ENCODE measurements at regions not wholly inside any gene's neighbourhood (a gene's known extent, or its start where the extent isn't known, plus 50 kb on each side); places are given as distances from the start of the nearest gene placed in this dataset.

- no peak for ATAC-seq
- no peak for DNase-seq (ENCODE audit: low spot score)
These were observed 69.8 kb downstream of the CD83 start for GRCh38 chr6:14187406-14187805.

GRCh38 chr6:14189074-14189473 lies 71.5 kb downstream of the CD83 start:
- ATAC-seq (no peak), DNase-seq (ENCODE audit: low spot score) (no peak)

GRCh38 chr6:14190191-14190928 lies 72.8 kb downstream of the CD83 start:
- no peak for DNase-seq (ENCODE audit: low spot score)
- no peak for ATAC-seq

- ATAC-seq (no peak), DNase-seq (ENCODE audit: low spot score) (no peak)
These were observed 73.3 kb downstream of the CD83 start for GRCh38 chr6:14190929-14191224.

GRCh38 chr6:14191761-14192160 lies 74.2 kb downstream of the CD83 start:
- no peak for DNase-seq (ENCODE audit: low spot score)
- ATAC-seq: no peak

GRCh38 chr6:14192216-14192788 lies 74.7 kb downstream of the CD83 start:
- ATAC-seq (no peak), DNase-seq (ENCODE audit: low spot score) (no peak)

GRCh38 chr6:14193524-14193923 lies 76.0 kb downstream of the CD83 start:
- DNase-seq (ENCODE audit: low spot score) (no peak), ATAC-seq (no peak)

- DNase-seq (ENCODE audit: low spot score) (no peak), ATAC-seq (no peak)
These were observed 76.9 kb downstream of the CD83 start for GRCh38 chr6:14194483-14194882.

- DNase-seq (ENCODE audit: low spot score) (no peak), ATAC-seq (no peak)
These were observed 77.4 kb downstream of the CD83 start for GRCh38 chr6:14194976-14195375.

- no peak for DNase-seq (ENCODE audit: low spot score)
- ATAC-seq: no peak
These were observed 78.5 kb downstream of the CD83 start for GRCh38 chr6:14196026-14196425.

- no peak for ATAC-seq
- DNase-seq (ENCODE audit: low spot score): no peak
These were observed 79.5 kb downstream of the CD83 start for GRCh38 chr6:14197118-14197517.

- DNase-seq (ENCODE audit: low spot score) (no peak), ATAC-seq (no peak)
These were observed 82.5 kb downstream of the CD83 start for GRCh38 chr6:14200047-14200446.

GRCh38 chr6:14202947-14203346 lies 85.4 kb downstream of the CD83 start:
- no peak for ATAC-seq
- no peak for DNase-seq (ENCODE audit: low spot score)

GRCh38 chr6:14206391-14206790 lies 88.8 kb downstream of the CD83 start:
- no peak for ATAC-seq

GRCh38 chr6:14207448-14207847 lies 89.9 kb downstream of the CD83 start:
- ATAC-seq (no peak), DNase-seq (ENCODE audit: low spot score) (no peak)

More at GRCh38 chr6:14206391-14206790, 88.8 kb downstream of the CD83 start:
- no peak for DNase-seq (ENCODE audit: low spot score)

GRCh38 chr6:14209000-14209399 lies 91.4 kb downstream of the CD83 start:
- no peak for ATAC-seq
- DNase-seq (ENCODE audit: low spot score): no peak

GRCh38 chr6:14210077-14210476 lies 92.5 kb downstream of the CD83 start:
- no peak for ATAC-seq
- no peak for DNase-seq (ENCODE audit: low spot score)

- DNase-seq (ENCODE audit: low spot score) (peak; percentile 96), ATAC-seq (peak; percentile 98)
These were observed 93.3 kb downstream of the CD83 start for GRCh38 chr6:14210663-14211561.

GRCh38 chr6:14211562-14211942 lies 94.0 kb downstream of the CD83 start:
- DNase-seq (ENCODE audit: low spot score) (peak; percentile 69), ATAC-seq (peak; percentile 46)

GRCh38 chr6:14212020-14212419 lies 94.4 kb downstream of the CD83 start:
- ATAC-seq (no peak), DNase-seq (ENCODE audit: low spot score) (no peak)

- DNase-seq (ENCODE audit: low spot score): no peak
- ATAC-seq: no peak
These were observed 95.1 kb downstream of the CD83 start for GRCh38 chr6:14212632-14213031.
